PFSK-1 (cell line): ENCODE measurements at regions not wholly inside any gene's neighbourhood (a gene's known extent, or its start where the extent isn't known, plus 50 kb on each side); places are given as distances from the start of the nearest gene placed in this dataset.

Source experiments
- FOXP2 ChIP-seq: optimal IDR thresholded peaks from 2 replicates; pipeline ENCODE3; 2011; ENCODE audit warnings: borderline replicate concordance, control low read depth, inconsistent platforms; ENCODE audit not compliant: insufficient read depth; ENCODE audit errors: extremely low read length, extremely low read depth
- POLR2AphosphoS5 ChIP-seq: IDR thresholded peaks from 2 replicates; pipeline ENCODE4 v1.6.1; 2012; ENCODE audit warnings: low read depth, mild to moderate bottlenecking, control low read depth, low read length, moderate library complexity
- REST ChIP-seq, 2 experiments: IDR thresholded peaks; 2 replicates each; pipeline versions ENCODE4 v1.6.1 to v1.8.0; 2011 to 2012; ENCODE audit warnings: low read depth in 2 of 2, low read length in 2 of 2, control low read depth in 1 of 2, inconsistent platforms in 1 of 2, mild to moderate bottlenecking in 1 of 2, moderate library complexity in 1 of 2; ENCODE audit not compliant: insufficient read depth in 1 of 2
- SIN3A ChIP-seq: IDR thresholded peaks from 2 replicates; pipeline ENCODE4 v1.6.1; 2012; ENCODE audit warnings: mild to moderate bottlenecking, low read length, moderate library complexity, borderline replicate concordance; ENCODE audit not compliant: insufficient read depth
- TAF1 ChIP-seq: IDR thresholded peaks from 2 replicates; pipeline ENCODE4 v1.6.1; 2012; ENCODE audit warnings: low read length, control low read depth, borderline replicate concordance; ENCODE audit not compliant: insufficient read depth

DNA sequence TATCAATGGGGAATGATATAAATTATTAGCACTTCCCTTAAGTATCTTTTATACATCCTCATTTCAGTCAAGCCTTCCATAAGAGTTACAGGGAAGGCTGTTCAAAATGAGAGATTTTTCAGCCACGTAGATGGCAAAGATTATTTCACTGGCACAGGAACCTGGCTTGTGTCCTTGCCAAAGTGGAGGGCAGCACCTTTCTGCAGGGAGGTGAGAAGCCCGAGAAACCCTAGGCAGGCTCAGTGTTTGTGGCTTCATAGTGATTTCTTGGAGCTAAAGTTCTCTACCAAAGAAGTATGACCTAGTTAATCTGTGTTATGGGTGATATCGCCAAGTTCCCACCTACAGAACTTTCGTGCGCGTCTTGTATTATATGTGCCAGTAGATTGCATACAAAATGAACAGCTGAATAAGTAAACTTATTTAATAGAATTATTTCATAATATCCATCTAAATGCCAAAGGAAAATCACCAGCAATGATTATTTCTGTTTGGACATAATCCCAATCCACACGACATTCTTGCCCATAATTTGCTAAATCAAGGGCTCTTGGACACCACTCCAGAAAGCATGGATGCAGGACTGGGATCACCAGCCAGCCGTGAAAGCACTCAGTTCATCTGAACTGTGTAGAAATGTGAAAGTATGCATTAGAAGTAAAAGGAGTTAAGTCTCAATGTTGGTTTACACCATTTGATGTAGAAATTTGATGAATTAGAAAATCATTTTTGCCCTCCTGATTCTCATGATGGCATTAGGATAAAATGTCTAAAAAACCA, 150.4 kb upstream of the RNF32 start:
- TF ChIP-seq FOXP2: no peak
- TF ChIP-seq POLR2AphosphoS5: no peak
- no peak for TF ChIP-seq REST (IDR thresholded peaks at IDR 0.05; ENCODE audit: insufficient read depth in 1 of 2, low read depth in 2 of 2, low read length in 2 of 2)
- no peak for TF ChIP-seq TAF1
- TF ChIP-seq SIN3A: no peak

GRCh38 chr7:156487811-156488533, 152.6 kb upstream of the RNF32 start:
- no peak for TF ChIP-seq TAF1
- TF ChIP-seq POLR2AphosphoS5: no peak
- no peak for TF ChIP-seq SIN3A
- no peak for TF ChIP-seq REST (IDR thresholded peaks at IDR 0.05; ENCODE audit: insufficient read depth in 1 of 2, low read depth in 2 of 2, low read length in 2 of 2)
- TF ChIP-seq FOXP2: no peak

GRCh38 chr7:156480671-156481070, 159.9 kb upstream of the RNF32 start:
- no peak for TF ChIP-seq FOXP2
- no peak for TF ChIP-seq SIN3A
- no peak for TF ChIP-seq TAF1
- no peak for TF ChIP-seq POLR2AphosphoS5
- TF ChIP-seq REST (IDR thresholded peaks at IDR 0.05; ENCODE audit: insufficient read depth in 1 of 2, low read depth in 2 of 2, low read length in 2 of 2): no peak

DNA sequence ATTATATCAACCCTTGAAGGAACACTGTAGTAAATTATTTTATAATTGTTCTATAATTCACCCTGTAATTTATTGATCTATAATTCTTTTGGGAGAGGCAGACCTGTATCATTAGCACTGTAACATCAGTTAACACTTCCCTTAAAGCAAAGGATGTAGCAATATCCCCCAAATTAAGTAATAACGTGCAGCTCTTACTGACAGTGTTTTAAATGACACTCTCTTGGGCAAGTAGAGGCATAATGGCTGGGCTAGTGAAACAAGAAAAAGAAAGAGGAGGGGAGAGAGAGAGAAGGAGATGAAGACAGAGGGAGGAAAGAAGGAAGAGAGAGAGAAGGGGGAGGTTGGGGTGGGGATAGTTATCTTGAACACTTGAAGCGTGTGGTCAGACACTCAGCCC, 161.0 kb upstream of the RNF32 start:
- TF ChIP-seq POLR2AphosphoS5 (no peak), FOXP2 (no peak), REST (IDR thresholded peaks at IDR 0.05; ENCODE audit: insufficient read depth in 1 of 2, low read depth in 2 of 2, low read length in 2 of 2) (no peak), TAF1 (no peak), SIN3A (no peak)

DNA sequence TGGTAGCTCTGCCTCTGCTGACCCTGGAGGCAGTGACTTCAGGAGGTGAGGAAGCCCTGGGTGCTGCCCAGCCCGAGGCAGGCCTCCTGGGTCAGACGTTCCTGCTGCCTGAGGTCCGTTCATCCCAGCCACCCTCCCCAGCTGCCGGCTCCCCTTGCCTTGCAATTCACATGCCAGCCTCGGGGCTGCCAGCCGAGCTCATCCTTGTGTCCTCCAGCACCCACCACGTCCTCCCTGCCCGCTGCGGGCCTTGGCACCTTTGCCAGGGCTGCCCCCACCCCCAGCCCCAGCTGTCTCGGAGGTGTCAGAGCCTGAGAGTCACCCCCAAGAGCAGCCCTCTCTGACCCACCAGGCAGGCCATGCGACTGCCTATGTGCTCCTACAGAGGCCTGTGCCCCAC, 162.1 kb upstream of the RNF32 start:
- TF ChIP-seq FOXP2 (no peak), SIN3A (no peak), POLR2AphosphoS5 (no peak), REST (IDR thresholded peaks at IDR 0.05; ENCODE audit: insufficient read depth in 1 of 2, low read depth in 2 of 2, low read length in 2 of 2) (no peak), TAF1 (no peak)
